Lower lobe of right lung (tissue), 2 donors: ENCODE measurements at regions not wholly inside any gene's neighbourhood (a gene's known extent, or its start where the extent isn't known, plus 50 kb on each side); places are given as distances from the start of the nearest gene placed in this dataset.
"Not testable (repeated sequence)": the region's sequence is repeated elsewhere in the genome, so short reads cannot be mapped to it uniquely, and the experiment has no call there.

Experiments
- ATAC-seq, 2 donors: fragments of 200-7000 bp; cut with Tn5 transposase; one replicate each; pipeline ENCODE4 v1.9.1; 2020 to 2022; ENCODE audit warnings: mild to moderate bottlenecking in 2 of 2, moderate library complexity in 2 of 2
- DNase-seq: peaks from one replicate; pipeline ENCODE4 v3.0.0-alpha.2; 2020
- H3K27ac ChIP-seq: fragments of 200-600 bp; one replicate; pipeline ENCODE4 v1.8.0; 2022
- H3K27me3 ChIP-seq: fragments of 200-600 bp; one replicate; pipeline ENCODE4 v1.8.0; 2022; ENCODE audit warnings: low read depth
- H3K36me3 ChIP-seq: fragments of 200-600 bp; one replicate; pipeline ENCODE4 v1.8.0; 2022; ENCODE audit warnings: mild to moderate bottlenecking
- H3K4me1 ChIP-seq: fragments of 200-600 bp; one replicate; pipeline ENCODE4 v1.8.0; 2022
- H3K4me3 ChIP-seq: fragments of 200-600 bp; one replicate; pipeline ENCODE4 v1.8.0; 2022; ENCODE audit warnings: mild to moderate bottlenecking
- H3K9me3 ChIP-seq: fragments of 200-600 bp; one replicate; pipeline ENCODE4 v1.8.0; 2022
- intact Hi-C: fragments of 100-400 bp; cut with DNase I; formaldehyde crosslinking; loops from one replicate; pipeline ENCODE4 v1.11.0; 2022
- TF ChIP-seq, protein P1 (sequence below): fragments of 200-600 bp; IDR thresholded peaks from one replicate; pipeline ENCODE4 v1.8.0; 2022; ENCODE audit warnings: antibody characterized with exemption, mild to moderate bottlenecking
- donor health status: DM: no; HTN: yes; CAD: no; lungs with severe emphysema.

DNA sequence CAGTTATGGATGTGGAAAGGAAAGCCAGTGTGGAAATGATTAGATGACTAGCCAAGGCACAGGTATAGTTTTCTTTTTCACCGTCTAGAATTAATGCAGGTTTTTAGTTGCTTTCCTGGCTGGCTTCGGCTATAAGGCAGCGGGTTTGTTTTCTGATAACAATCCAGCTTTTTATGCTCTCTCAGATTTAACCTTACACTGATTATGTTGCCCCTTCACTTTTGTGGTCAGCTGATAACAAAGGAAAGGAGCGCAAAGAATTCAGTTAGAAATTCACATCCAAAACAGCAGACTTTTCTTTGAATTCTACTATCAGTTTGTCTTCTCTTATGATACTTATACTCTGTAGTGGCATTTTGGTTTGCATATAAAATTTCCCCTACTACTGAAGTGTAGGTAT lies 94.2 kb upstream of the CENPE start:
- Histone ChIP-seq H3K27ac (no peak overlapping the region), H3K36me3 (no peaks in the 10 kb centered on the region), H3K4me3 (no peak overlapping the region), H3K9me3 (no peaks in the 10 kb centered on the region), H3K4me1 (no peaks in the 10 kb centered on the region), H3K27me3 (no peaks in the 10 kb centered on the region)
- intact Hi-C loops: no loop called here
- ATAC-seq (no peak), DNase-seq (no peak)
- TF ChIP-seq, protein P1, sequence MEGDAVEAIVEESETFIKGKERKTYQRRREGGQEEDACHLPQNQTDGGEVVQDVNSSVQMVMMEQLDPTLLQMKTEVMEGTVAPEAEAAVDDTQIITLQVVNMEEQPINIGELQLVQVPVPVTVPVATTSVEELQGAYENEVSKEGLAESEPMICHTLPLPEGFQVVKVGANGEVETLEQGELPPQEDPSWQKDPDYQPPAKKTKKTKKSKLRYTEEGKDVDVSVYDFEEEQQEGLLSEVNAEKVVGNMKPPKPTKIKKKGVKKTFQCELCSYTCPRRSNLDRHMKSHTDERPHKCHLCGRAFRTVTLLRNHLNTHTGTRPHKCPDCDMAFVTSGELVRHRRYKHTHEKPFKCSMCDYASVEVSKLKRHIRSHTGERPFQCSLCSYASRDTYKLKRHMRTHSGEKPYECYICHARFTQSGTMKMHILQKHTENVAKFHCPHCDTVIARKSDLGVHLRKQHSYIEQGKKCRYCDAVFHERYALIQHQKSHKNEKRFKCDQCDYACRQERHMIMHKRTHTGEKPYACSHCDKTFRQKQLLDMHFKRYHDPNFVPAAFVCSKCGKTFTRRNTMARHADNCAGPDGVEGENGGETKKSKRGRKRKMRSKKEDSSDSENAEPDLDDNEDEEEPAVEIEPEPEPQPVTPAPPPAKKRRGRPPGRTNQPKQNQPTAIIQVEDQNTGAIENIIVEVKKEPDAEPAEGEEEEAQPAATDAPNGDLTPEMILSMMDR: no peak

DNA sequence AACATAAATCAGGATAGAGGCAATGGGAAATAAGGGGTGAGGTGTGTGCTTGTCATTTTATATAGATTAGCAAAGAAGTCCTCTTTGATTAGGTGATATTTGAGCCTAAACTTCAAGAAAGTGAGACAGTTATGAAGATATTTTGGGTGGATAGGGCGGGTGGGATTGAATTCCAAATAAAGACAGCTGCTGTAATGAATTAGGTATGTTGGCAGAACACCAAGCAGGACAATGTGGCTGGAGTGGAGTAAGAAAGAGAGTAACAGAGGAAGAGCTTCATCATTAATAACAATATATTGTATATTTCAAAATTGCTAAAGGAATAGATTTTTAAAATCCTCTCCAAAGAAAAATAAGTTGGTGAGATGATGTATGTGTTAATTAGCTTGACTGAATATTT lies 91.0 kb upstream of the CENPE start:
- no peaks in the 10 kb centered on the region for H3K4me1 ChIP-seq
- intact Hi-C loops: no loop called here
- TF ChIP-seq, protein P1: no peak

DNA sequence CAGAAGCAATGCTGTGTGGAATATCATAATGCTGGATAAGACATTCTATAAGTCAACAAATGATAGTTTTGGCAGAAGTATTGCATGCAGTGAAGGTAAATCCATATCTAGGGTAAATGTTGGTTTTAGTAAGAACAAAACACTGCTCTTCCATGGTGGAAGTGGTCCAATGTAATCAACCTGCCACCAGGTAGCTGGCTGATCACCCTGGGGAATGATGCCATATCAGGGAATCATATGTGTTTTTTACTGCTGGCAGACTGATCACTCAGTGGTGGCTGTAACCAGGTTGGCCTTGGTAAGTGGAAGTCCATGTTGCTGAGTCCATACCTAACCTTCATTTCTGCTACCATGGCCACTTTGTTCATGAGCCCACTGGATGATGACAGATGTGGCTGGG lies 74.0 kb upstream of the CENPE start:
- TF ChIP-seq, protein P1: no peak
- intact Hi-C loops: no loop called here
- ATAC-seq (no peak), DNase-seq (no peak)
- Histone ChIP-seq H3K4me3 (no peak overlapping the region), H3K4me1 (no peaks in the 10 kb centered on the region), H3K9me3 (no peaks in the 10 kb centered on the region), H3K36me3 (no peaks in the 10 kb centered on the region), H3K27me3 (no peaks in the 10 kb centered on the region), H3K27ac (no peak overlapping the region)

More for the DNA sequence above, 91.0 kb upstream of the CENPE start:
- Histone ChIP-seq H3K9me3 (no peaks in the 10 kb centered on the region), H3K4me3 (no peak overlapping the region), H3K27me3 (no peaks in the 10 kb centered on the region), H3K36me3 (no peaks in the 10 kb centered on the region), H3K27ac (no peak overlapping the region)
- ATAC-seq (no peak), DNase-seq (no peak)

DNA sequence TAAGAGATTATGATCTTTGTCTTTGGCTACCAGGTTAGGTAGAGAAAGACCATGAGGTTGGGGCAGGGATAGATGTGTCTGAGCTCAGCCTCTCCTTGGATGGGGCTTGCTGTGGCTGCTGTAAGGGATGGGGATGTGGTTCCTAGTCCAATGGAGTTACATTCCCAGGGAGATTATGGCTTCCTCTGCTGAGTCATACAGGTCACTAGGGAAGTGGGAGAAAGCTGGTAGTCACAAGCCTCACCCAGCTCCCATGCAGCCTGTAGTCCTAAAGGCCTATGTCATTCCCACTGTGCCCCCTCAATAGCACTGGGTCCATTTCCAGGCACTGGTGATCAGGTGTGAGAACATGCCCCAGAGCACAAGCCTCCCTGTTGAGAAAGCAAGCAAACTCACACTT lies 70.6 kb upstream of the CENPE start:
- TF ChIP-seq, protein P1: no peak
- no peak for DNase-seq
- Histone ChIP-seq H3K4me1 (no peaks in the 10 kb centered on the region), H3K9me3 (no peaks in the 10 kb centered on the region), H3K36me3 (no peaks in the 10 kb centered on the region), H3K27me3 (no peaks in the 10 kb centered on the region), H3K27ac (no peak overlapping the region), H3K4me3 (no peak overlapping the region)
- intact Hi-C loops: no loop called here
- ATAC-seq: no peak

DNA sequence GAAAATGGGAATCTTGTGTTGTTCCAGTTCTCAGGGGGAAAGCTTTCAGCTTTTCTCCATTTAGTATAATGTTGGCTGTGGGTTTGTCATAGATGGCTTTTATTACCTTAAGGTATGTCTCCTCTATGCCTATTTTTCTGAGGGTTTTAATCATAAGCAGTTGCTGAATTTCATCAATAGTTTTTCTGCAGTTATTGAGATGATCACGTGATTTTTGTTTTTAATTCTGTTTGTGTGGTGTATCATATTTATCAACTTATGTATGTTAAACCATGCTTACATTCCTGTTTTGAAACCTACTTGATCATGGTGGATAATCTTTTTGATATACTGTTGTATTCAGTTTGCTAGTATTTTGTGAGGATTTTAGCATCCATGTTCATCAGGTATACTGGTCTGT lies 66.8 kb upstream of the CENPE start:
- no peaks in the 10 kb centered on the region for H3K27me3 ChIP-seq
- H3K9me3 ChIP-seq: no peaks in the 10 kb centered on the region
- no peak for ATAC-seq
- TF ChIP-seq, protein P1: no peak
- DNase-seq: no peak
- no peaks in the 10 kb centered on the region for H3K4me1 ChIP-seq
- intact Hi-C loops: no loop called here
- H3K36me3 ChIP-seq: no peaks in the 10 kb centered on the region
- H3K27ac ChIP-seq: no peak overlapping the region
- H3K4me3 ChIP-seq: no peak overlapping the region

DNA sequence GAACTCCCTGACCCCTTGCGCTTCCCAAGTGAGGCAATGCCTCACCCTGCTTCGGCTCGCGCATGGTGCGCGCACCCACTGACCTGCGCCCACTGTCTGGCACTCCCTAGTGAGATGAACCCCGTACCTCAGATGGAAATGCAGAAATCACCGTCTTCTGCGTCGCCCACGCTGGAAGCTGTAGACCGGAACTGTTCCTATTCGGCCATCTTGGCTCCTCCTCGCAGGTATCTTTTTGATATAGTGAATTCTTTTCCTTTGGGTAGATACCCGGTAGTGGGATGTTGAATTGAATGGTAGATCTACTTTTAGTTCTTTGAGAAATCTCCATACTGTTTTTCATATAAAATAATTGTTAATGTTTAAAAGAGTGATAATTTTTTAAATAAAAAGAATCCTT lies 57.9 kb upstream of the CENPE start:
- H3K9me3 ChIP-seq, intact Hi-C loops, H3K27ac ChIP-seq, DNase-seq, H3K4me1 ChIP-seq, H3K36me3 ChIP-seq, H3K27me3 ChIP-seq, H3K4me3 ChIP-seq, ATAC-seq: not testable (repeated sequence)
